GM21825 (cell line): ENCODE measurements at regions not wholly inside any gene's neighbourhood (a gene's known extent, or its start where the extent isn't known, plus 50 kb on each side); places are given as distances from the start of the nearest gene placed in this dataset.
"Not testable (repeated sequence)": the region's sequence is repeated elsewhere in the genome, so short reads cannot be mapped to it uniquely, and the experiment has no call there.

Source experiments
- ATAC-seq: cut with Tn5 transposase; IDR thresholded peaks from one replicate; pipeline ENCODE4 v1.9.1; 2021; ENCODE audit warnings: mild to moderate bottlenecking, moderate library complexity; ENCODE audit not compliant: unreplicated experiment

DNA sequence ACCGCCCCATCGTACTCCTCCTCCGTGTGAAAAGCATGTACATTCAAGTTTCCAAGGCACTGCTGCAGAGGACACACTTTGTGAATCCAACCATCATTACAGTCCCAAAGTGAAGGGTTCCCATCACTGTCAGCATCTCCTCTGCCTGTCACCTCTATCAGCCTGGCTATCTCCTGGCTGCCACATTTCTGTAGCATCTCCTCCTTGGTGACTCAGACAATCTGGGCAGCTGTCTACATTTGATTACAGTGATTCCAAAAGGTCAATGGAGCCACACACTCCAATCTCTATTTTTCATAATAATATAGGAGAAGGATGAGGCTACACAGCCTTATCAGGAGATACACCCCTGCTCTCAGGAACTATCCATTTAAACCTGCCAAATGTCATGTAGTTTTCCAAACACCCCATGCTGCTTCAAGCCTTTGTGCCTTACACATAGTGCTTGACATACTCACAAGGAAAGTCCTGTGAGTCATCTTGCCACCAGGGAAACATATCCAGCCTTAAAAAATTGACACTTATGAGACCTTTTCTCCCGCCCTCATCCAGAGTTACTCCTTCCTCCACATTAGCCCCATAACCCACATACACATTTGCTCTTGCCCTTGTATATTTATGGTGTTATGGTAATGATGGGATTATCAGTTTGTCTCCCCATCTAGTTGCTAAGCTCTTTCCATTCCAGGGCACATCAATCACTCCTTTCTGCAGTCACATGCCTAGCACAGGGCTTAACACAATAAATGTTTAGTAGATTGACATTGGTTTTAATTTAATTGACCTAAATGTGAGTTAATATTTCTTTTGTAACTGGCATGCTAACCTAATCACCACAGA lies 250.1 kb upstream of the CDH5 start:
- ATAC-seq: no peak

DNA sequence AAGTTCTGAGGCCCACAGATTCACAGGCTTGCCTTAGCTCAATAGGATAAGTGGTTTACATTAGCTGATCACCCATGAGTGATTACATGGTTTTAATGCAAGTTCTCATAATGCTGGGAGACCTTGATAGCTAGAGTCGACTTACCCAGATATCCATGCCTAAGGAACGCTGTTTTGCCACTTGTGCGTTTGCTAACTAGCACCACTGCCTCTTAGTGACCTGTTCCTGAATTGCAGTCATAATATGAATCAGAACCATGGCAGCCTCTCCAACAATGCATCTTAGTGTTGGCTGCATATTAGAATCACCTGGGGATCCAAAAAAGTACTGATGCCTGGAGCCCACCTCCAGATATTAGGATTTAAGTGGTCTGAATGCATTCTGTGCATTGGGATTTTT lies 251.1 kb upstream of the CDH5 start:
- no peak for ATAC-seq

- ATAC-seq: no peak
Measured at GRCh38 chr16:66113223-66113622, 253.3 kb upstream of the CDH5 start.

GRCh38 chr16:66109677-66110076 lies 256.8 kb upstream of the CDH5 start:
- ATAC-seq: no peak

- ATAC-seq: no peak
Measured at GRCh38 chr16:66107661-66108060, 258.8 kb upstream of the CDH5 start.

- no peak for ATAC-seq
Measured at GRCh38 chr16:66103211-66103610, 263.3 kb upstream of the CDH5 start.

DNA sequence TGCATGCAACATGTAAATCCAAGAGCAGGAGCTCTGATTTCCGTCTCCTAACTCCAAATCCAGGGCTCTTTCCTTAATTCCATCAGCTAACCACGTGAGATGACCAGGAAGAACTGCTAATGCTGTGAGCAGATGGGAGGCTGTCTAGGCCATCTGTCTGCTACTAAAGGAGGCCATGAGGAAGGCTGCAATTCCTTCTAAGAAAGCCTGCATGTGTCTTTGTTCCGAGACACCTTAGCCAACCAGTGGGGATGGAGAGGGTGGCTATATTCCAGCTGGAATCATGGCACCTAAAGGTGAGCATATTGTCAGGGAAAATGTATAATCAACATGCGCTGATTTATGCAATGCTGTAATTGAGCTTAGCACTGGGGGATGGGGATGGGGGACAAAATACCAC lies 267.2 kb upstream of the CDH5 start:
- ATAC-seq: no peak

- no peak for ATAC-seq
Measured at GRCh38 chr16:66097751-66098150, 268.7 kb upstream of the CDH5 start.

GRCh38 chr16:66095676-66096075 lies 270.8 kb upstream of the CDH5 start:
- ATAC-seq: no peak

- ATAC-seq: no peak
Measured at GRCh38 chr16:66093191-66093590, 273.3 kb upstream of the CDH5 start.

DNA sequence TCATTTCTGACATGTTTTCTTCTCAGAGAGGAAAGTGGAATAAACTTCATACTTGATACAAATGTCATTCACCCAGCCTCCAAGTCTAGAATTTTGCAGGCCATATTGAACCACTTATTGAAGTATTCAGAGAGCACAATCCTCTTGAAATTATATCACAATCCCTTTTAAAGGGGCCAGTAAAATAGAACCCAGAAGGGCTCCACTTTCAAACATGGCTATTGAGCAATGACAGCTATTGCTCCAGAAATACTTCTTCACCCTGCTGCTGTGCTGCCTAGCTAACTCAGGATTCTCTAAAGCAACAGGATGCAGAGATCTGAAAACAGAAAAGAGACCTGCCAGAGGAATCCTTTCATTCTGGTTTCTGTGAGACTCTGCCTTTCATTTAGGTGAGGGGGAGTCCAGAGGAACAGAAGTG lies 275.0 kb upstream of the CDH5 start:
- no peak for ATAC-seq

DNA sequence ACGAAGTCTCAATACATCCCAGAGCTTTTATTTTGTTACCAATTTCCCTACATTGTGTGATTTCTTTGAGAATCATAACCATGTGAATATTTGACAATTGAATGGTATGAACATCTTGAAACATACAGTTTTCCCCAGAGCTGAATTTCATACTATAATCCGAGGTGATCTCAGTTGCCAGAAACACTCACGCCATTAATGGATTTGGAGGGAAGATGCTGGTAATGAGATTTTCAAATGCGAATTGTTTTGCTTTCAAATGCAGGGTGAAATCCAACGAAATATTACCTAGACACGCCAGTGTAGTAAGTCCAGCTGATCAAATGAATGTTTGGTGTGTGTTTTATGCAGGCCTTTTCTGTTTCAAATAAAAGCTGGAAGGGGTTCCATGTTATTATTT lies 277.8 kb upstream of the CDH5 start:
- no peak for ATAC-seq

DNA sequence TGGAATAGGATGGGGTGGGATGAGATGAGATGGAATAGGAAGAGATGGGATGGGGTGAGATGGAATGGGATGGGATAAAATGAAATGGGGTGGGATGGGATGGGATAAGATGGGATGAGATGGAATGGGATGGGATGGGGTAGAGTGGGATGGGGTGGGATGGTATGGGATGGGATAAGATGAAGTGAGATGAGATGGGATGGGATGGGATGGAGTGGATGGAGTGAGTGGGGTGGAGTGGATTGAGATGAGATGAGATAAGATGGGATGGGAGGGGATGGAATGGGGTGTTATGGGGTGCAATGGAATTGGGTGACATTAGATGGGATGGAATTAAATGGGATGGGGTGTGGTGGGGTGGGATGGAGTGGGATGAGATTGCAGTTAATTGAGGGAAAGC lies 279.2 kb upstream of the CDH5 start:
- no peak for ATAC-seq

DNA sequence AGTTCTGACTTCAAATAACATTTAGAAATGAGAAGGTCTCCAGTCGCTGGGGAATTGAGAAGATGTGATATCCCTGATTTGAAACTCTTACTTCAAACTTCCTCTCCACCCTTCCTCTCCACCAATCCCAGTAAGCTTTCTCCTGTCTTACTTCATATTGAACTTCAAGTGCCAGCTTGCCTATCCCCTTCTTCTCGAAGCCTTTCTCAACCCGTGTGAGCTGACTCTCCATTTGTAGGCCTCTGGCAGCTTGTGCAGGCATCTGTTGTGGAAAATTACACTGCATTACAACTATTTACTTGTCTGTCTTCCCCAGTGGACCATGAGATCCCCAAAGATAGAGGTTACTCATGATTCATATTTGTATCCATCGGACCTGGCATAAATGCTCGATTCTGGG lies 280.8 kb upstream of the CDH5 start:
- ATAC-seq: no peak

DNA sequence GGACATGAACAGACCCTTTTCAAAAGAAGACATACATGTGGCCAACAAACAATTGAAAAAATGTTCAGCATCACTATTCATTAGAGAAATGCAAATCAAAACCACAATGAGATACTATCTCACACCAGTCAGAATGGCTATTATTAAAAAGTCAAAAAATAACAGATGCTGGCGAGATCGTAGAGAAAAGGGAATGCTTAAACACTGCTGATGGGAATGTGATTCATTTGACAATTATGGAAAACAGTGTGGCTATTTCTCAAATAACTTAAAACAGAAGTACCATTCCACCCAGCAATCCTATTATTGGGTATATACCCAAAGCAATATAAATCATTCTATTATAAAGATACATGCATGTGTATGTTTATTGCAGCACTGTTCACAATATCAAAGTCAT lies 281.8 kb upstream of the CDH5 start:
- not testable (repeated sequence) for ATAC-seq

DNA sequence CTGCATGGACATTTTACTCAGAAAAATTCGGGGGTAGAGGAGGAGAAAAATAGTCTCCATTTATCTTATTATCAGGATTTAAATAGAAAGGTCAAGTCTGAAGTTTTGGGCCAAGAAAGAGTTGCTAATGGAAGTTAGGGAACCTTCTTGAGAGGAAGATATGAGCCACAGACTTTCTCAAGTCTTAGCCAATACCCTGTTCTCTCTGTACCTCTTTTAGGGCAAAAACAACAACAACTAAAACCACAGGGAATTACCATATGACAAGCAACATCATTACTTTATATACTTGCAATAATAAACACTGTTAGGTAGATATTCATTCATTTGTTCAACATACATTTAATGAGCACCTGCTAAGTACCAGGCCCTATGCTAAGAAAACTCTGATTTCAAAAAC lies 282.2 kb upstream of the CDH5 start:
- no peak for ATAC-seq

DNA sequence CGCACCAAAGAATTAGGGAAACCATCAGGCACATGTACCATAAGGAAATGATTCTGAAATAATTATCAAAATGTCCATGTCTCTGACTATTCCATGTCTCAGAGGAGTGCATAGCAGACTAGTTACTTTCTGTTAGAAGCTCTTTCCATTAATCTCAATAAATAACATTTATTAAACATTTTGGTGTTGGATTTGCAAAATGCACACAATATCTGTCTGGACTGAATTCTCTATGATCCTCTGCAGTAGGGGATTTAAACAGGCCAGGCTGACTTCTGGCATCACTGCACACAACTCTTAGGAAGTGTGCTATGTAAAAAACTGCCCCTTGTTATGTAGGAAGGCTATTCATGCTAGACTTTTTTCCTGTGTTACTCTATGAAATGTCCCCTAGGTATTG lies 283.3 kb upstream of the CDH5 start:
- no peak for ATAC-seq

DNA sequence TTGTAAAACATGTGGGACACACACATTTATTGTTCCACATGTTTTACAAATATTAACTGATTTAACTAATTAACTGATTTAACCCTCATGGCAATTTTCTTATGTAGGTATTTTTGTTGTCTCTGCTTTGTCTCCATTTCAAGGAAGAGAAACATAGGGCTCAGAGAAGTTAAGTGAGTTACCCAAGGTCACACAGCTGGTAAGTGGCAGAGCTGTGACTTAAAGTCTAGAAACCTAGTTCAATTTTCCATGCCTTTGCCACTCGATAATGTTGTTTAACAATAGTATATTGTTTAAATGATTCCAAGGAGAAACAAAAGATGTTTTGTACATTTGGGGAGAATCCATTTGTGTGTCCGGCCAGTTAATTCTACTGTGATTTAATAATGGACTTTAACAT lies 284.1 kb upstream of the CDH5 start:
- ATAC-seq: no peak

DNA sequence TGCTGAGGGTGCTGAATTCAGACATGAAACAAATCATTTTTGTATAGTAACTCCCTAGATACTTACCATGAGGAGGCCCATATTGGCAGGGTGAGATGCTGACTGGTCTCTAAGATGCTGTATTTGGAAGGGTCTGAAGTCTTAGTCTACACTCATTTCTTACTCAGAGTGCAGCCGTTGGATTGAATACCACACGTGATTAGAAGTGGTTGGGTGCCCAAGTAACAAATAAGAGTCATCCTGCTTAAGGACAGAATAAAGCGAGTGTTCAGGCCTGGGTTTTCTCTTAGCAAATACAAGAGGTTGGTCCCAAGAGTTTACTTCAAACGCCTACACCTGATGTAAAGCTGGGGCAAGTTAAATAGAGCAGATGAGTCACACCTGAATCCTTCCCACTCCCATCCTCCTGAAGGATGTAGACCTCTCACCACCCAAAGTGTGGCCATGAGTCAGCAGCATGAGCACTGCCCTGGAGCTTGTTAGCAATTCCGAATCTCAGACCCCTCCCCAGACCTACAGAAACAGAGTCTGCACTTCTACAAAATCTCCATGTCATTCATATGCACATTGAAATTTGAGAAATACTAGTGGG lies 284.6 kb upstream of the CDH5 start:
- ATAC-seq: no peak

- no peak for ATAC-seq
Measured at GRCh38 chr16:66079671-66080334, 286.7 kb upstream of the CDH5 start.

GRCh38 chr16:66070140-66070917 lies 296.2 kb upstream of the CDH5 start:
- no peak for ATAC-seq
